ENCODE measurements at regions not wholly inside any gene's neighbourhood (a gene's known extent, or its start where the extent isn't known, plus 50 kb on each side); places are given as distances from the start of the nearest gene placed in this dataset.

DNA sequence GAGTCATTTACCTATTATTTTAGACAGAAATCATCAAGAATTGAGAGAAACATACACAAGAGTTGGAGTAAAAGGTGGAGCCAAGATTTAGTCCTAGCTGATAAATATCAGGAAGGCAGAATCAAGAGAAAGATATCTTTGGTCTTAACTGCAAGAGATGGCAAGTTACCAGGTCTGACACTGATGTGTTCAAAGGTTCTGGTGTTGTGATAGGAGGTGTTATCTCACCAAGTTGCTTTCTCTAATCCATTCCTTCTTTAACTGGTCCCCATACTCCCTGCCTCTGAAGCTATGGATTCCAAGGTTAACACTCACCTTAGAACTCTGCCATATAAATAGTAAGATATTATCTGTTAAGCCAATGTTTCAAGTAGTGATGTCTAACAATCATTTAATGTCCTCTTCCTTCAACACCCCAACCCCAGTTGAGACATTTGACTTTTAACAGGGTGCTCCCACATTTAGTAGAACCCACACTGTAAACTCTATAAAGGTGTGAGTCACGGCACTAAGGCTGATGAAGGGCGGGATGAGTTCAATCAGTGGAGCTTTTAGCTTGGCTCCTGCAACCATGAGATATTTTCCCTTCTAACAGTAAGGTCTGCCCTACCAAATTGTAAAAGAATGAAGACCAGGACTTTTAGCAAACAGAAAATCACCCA lies 333.7 kb downstream of the RND3 start:
- TF ChIP-seq POLR2A (IDR thresholded peaks at IDR 0.05): no peak
- TF ChIP-seq, protein P1, sequence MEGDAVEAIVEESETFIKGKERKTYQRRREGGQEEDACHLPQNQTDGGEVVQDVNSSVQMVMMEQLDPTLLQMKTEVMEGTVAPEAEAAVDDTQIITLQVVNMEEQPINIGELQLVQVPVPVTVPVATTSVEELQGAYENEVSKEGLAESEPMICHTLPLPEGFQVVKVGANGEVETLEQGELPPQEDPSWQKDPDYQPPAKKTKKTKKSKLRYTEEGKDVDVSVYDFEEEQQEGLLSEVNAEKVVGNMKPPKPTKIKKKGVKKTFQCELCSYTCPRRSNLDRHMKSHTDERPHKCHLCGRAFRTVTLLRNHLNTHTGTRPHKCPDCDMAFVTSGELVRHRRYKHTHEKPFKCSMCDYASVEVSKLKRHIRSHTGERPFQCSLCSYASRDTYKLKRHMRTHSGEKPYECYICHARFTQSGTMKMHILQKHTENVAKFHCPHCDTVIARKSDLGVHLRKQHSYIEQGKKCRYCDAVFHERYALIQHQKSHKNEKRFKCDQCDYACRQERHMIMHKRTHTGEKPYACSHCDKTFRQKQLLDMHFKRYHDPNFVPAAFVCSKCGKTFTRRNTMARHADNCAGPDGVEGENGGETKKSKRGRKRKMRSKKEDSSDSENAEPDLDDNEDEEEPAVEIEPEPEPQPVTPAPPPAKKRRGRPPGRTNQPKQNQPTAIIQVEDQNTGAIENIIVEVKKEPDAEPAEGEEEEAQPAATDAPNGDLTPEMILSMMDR (IDR thresholded peaks at IDR 0.05): no peak
